Lung (tissue), 11 donors: ENCODE measurements at regions not wholly inside any gene's neighbourhood (a gene's known extent, or its start where the extent isn't known, plus 50 kb on each side); places are given as distances from the start of the nearest gene placed in this dataset.
A peak's percentile ranks its signal among the peaks of the same experiment; 100 is the strongest.
"Not testable (repeated sequence)": the region's sequence is repeated elsewhere in the genome, so short reads cannot be mapped to it uniquely, and the experiment has no call there.

Experiments used
- ATAC-seq: fragments of 200-7000 bp; cut with Tn5 transposase; one replicate; pipeline ENCODE4 v1.9.1; 2020; ENCODE audit warnings: moderate number of reproducible peaks; ENCODE audit not compliant: insufficient read depth, low FRiP score
- DNase-seq, 3 donors: peaks; one replicate each; pipeline ENCODE4 v3.0.0-alpha.2; 2013 to 2017
- H3K27ac ChIP-seq, 2 donors: one replicate each; pipeline ENCODE4 v1.5.1; 2013; ENCODE audit warnings: mild to moderate bottlenecking in 2 of 2, moderate library complexity in 2 of 2, control low read depth in 1 of 2, inconsistent platforms in 1 of 2, low read depth in 1 of 2, low read length in 1 of 2
- H3K27me3 ChIP-seq, 3 donors: one replicate each; pipeline ENCODE4 v1.5.1; 2013; ENCODE audit warnings: low read length in 2 of 3; ENCODE audit not compliant: control insufficient read depth in 3 of 3, insufficient read depth in 3 of 3
- H3K36me3 ChIP-seq, 4 donors: one replicate each; pipeline ENCODE4 v1.5.1; 2013; ENCODE audit warnings: low read length in 4 of 4, mild to moderate bottlenecking in 1 of 4, moderate library complexity in 1 of 4; ENCODE audit not compliant: control insufficient read depth in 4 of 4, insufficient read depth in 4 of 4
- H3K4me1 ChIP-seq, 5 donors: one replicate each; pipeline ENCODE4 v1.5.1; 2013; ENCODE audit warnings: low read length in 5 of 5, mild to moderate bottlenecking in 2 of 5, moderate library complexity in 1 of 5; ENCODE audit not compliant: control insufficient read depth in 5 of 5, insufficient read depth in 5 of 5
- H3K4me3 ChIP-seq: one replicate; pipeline ENCODE4 v1.5.1; 2013; ENCODE audit warnings: mild to moderate bottlenecking, control low read depth, moderate library complexity
- H3K9ac ChIP-seq, 2 donors: one replicate each; pipeline ENCODE4 v1.5.1; 2013; ENCODE audit warnings: low read length in 2 of 2, control low read depth in 1 of 2; ENCODE audit not compliant: insufficient read depth in 1 of 2
- H3K9me3 ChIP-seq, 4 donors: one replicate each; pipeline ENCODE4 v1.5.1; 2013; ENCODE audit warnings: low read length in 3 of 4, mild to moderate bottlenecking in 1 of 4, moderate library complexity in 1 of 4; ENCODE audit not compliant: control insufficient read depth in 4 of 4, insufficient read depth in 3 of 4
- CTCF ChIP-seq: IDR thresholded peaks from 2 replicates; pipeline ENCODE4 v1.5.1; 2012; ENCODE audit warnings: mild to moderate bottlenecking; ENCODE audit errors: control extremely low read depth, extremely low read depth
- WGBS, 2 donors: extraction: QIAGEN DNeasy Blood & Tissue Kit; methylation state at CpG; one replicate each; pipeline ENCODE4 v1.1.7; 2013; 5-methylcytosine and 5-hydroxymethylcytosine counted together
- donor health status: control.
- donor health status: control.
- donor health status: Bipolar disorder and iron deficiency.
- donor health status: healthy.
- donor health status: DM: yes; HTN: yes; CAD: no.

- ATAC-seq: no peak
- TF ChIP-seq CTCF: no peak
- no peaks in the 10 kb centered on the region for H3K9me3 ChIP-seq
- no peaks in the 10 kb centered on the region for H3K4me1 ChIP-seq
- H3K4me3 ChIP-seq: no peak overlapping the region
- no peak overlapping the region for H3K27ac ChIP-seq
- H3K27me3 ChIP-seq: no peaks in the 10 kb centered on the region
- H3K36me3 ChIP-seq: no peaks in the 10 kb centered on the region
- WGBS, 2 donors: 89 to 93% methylated on average over 2 of the region's 2 CpGs
- DNase-seq: no peak
- H3K9ac ChIP-seq: no peak overlapping the region
Observed at GRCh38 chr13:59043016-59043415, 1120.7 kb downstream of the DIAPH3 start.

GRCh38 chr13:59047546-59047945 lies 1116.2 kb downstream of the DIAPH3 start:
- H3K9me3 ChIP-seq: no peaks in the 10 kb centered on the region
- H3K27me3 ChIP-seq: no peaks in the 10 kb centered on the region
- H3K4me3 ChIP-seq: no peak overlapping the region
- DNase-seq (no peak), ATAC-seq (no peak)
- TF ChIP-seq CTCF: no peak
- H3K27ac ChIP-seq: no peak overlapping the region
- H3K36me3 ChIP-seq: no peaks in the 10 kb centered on the region
- 71 to 74% methylated on average over 2 of the region's 2 CpGs for WGBS, 2 donors
- no peaks in the 10 kb centered on the region for H3K4me1 ChIP-seq
- H3K9ac ChIP-seq: no peak overlapping the region

GRCh38 chr13:59061621-59062020 lies 1102.1 kb downstream of the DIAPH3 start:
- Histone ChIP-seq H3K9me3 (no peaks in the 10 kb centered on the region), H3K4me1 (no peaks in the 10 kb centered on the region), H3K27me3 (no peaks in the 10 kb centered on the region), H3K27ac (no peak overlapping the region), H3K36me3 (no peaks in the 10 kb centered on the region), H3K4me3 (no peak overlapping the region), H3K9ac (no peak overlapping the region)
- DNase-seq (peak in 1 of 3 donors; percentile 11), ATAC-seq (no peak)
- no peak for TF ChIP-seq CTCF
- 86 to 90% methylated on average over 1 of the region's 1 CpG for WGBS, 2 donors

- Histone ChIP-seq H3K36me3 (no peaks in the 10 kb centered on the region), H3K27ac (no peak overlapping the region), H3K9ac (no peak overlapping the region), H3K27me3 (no peaks in the 10 kb centered on the region), H3K4me1 (no peaks in the 10 kb centered on the region), H3K9me3 (no peaks in the 10 kb centered on the region), H3K4me3 (no peak overlapping the region)
- TF ChIP-seq CTCF: no peak
- no peak for DNase-seq
- 90 to 100% methylated on average over 1 of the region's 1 CpG for WGBS, 2 donors
- no peak for ATAC-seq
Observed at GRCh38 chr13:59064042-59064441, 1099.7 kb downstream of the DIAPH3 start.

- peaks cover 0 to 14% (median 7%) of the 10 kb centered on the region in 4 donors for H3K9me3 ChIP-seq
- not testable (repeated sequence) for H3K27me3 ChIP-seq, H3K27ac ChIP-seq, H3K4me1 ChIP-seq, DNase-seq, ATAC-seq, H3K9ac ChIP-seq, H3K4me3 ChIP-seq, H3K36me3 ChIP-seq
Observed at GRCh38 chr13:59076386-59076785, 1087.3 kb downstream of the DIAPH3 start.
